Nucleus accumbens (tissue), 56 donors: ENCODE measurements at regions not wholly inside any gene's neighbourhood (a gene's known extent, or its start where the extent isn't known, plus 50 kb on each side); places are given as distances from the start of the nearest gene placed in this dataset.

ENCODE experiments used
- DNase-seq, 56 donors: peaks; one replicate each; lab custom pipeline; 2025; lab: John Stamatoyannopoulos, UW

- DNase-seq: no peak
These were observed 466.8 kb upstream of the FAM241A start for GRCh38 chr4:111678479-111678878.

- no peak for DNase-seq
These were observed 466.3 kb upstream of the FAM241A start for GRCh38 chr4:111678908-111679307.

GRCh38 chr4:111681270-111681669 is 464.0 kb upstream of the FAM241A start:
- no peak for DNase-seq

- DNase-seq: no peak
These were observed 463.5 kb upstream of the FAM241A start for GRCh38 chr4:111681751-111682150.

- DNase-seq: no peak
These were observed 460.0 kb upstream of the FAM241A start for GRCh38 chr4:111685205-111685604.

- DNase-seq: no peak
These were observed 456.0 kb upstream of the FAM241A start for GRCh38 chr4:111689214-111689613.

GRCh38 chr4:111689731-111690130 is 455.5 kb upstream of the FAM241A start:
- DNase-seq: no peak

- no peak for DNase-seq
These were observed 451.5 kb upstream of the FAM241A start for GRCh38 chr4:111693758-111694157.

GRCh38 chr4:111695677-111696076 is 449.6 kb upstream of the FAM241A start:
- no peak for DNase-seq

GRCh38 chr4:111696505-111696904 is 448.7 kb upstream of the FAM241A start:
- DNase-seq: no peak

GRCh38 chr4:111697176-111697942 is 447.9 kb upstream of the FAM241A start:
- DNase-seq: no peak

GRCh38 chr4:111698361-111698760 is 446.9 kb upstream of the FAM241A start:
- no peak for DNase-seq

GRCh38 chr4:111699165-111699564 is 446.1 kb upstream of the FAM241A start:
- DNase-seq: no peak

- DNase-seq: no peak
These were observed 444.2 kb upstream of the FAM241A start for GRCh38 chr4:111701102-111701501.

- DNase-seq: no peak
These were observed 437.8 kb upstream of the FAM241A start for GRCh38 chr4:111707491-111707890.

GRCh38 chr4:111712093-111712677 is 433.1 kb upstream of the FAM241A start:
- no peak for DNase-seq

GRCh38 chr4:111713276-111713675 is 432.0 kb upstream of the FAM241A start:
- DNase-seq: no peak

- no peak for DNase-seq
These were observed 427.3 kb upstream of the FAM241A start for GRCh38 chr4:111717921-111718320.

- no peak for DNase-seq
These were observed 426.3 kb upstream of the FAM241A start for GRCh38 chr4:111718763-111719559.

GRCh38 chr4:111720866-111721265 is 424.4 kb upstream of the FAM241A start:
- DNase-seq: no peak

GRCh38 chr4:111722213-111722720 is 423.0 kb upstream of the FAM241A start:
- DNase-seq: no peak
